H1 (cell line): ENCODE measurements at regions not wholly inside any gene's neighbourhood (a gene's known extent, or its start where the extent isn't known, plus 50 kb on each side); places are given as distances from the start of the nearest gene placed in this dataset.

Source experiments
- CTCF ChIA-PET: fragments of 300-600 bp; sonication (Branson Sonifier 250); formaldehyde crosslinking; loops from one replicate; lab custom pipeline; 2021; ENCODE audit not compliant: partially characterized antibody; lab: Charles Lee
- POLR2A ChIA-PET: fragments of 300-600 bp; sonication (Branson Sonifier 250); formaldehyde crosslinking; loops from one replicate; lab custom pipeline; 2021; ENCODE audit warnings: inconsistent platforms; ENCODE audit not compliant: partially characterized antibody; lab: Charles Lee
- DNase-seq, 2 experiments: peaks; one replicate each; pipeline versions ENCODE4 v3.0.0 to v3.0.0-alpha.2; 2010 to 2022; ENCODE audit warnings: low spot score in 2 of 2, low read depth in 1 of 2, mixed read lengths in 1 of 2
- FAIRE-seq: peaks from 2 replicates; lab custom pipeline; 2011; peaks lifted over from hg19 to GRCh38; lab: Jason Lieb, UNC
- H2AFZ ChIP-seq: 2 replicates; pipeline ENCODE4 v1.8.1; 2012; ENCODE audit warnings: low read length, inconsistent platforms
- H2AK5ac ChIP-seq: 2 replicates; pipeline ENCODE4 v1.6.1; 2013; ENCODE audit warnings: low read depth, low read length
- H2BK120ac ChIP-seq: replicated peaks from 2 replicates; pipeline ENCODE3; 2013; ENCODE audit warnings: low read depth, low read length, inconsistent platforms
- H2BK12ac ChIP-seq: 2 replicates; pipeline ENCODE4 v1.6.1; 2013; ENCODE audit warnings: low read depth, low read length
- H2BK15ac ChIP-seq: 2 replicates; pipeline ENCODE4 v1.6.1; 2013; ENCODE audit warnings: low read length
- H2BK20ac ChIP-seq: 2 replicates; pipeline ENCODE4 v1.6.1; 2013; ENCODE audit warnings: low read length
- H2BK5ac ChIP-seq: 2 replicates; pipeline ENCODE4 v1.6.1; 2013; ENCODE audit warnings: low read depth, low read length
- H3K14ac ChIP-seq: 2 replicates; pipeline ENCODE4 v1.6.1; 2013; ENCODE audit warnings: inconsistent platforms; ENCODE audit not compliant: insufficient read length
- H3K18ac ChIP-seq: 2 replicates; pipeline ENCODE4 v1.6.1; 2013; ENCODE audit warnings: low read length; ENCODE audit errors: extremely low read depth
- H3K23ac ChIP-seq: 2 replicates; pipeline ENCODE4 v1.6.1; 2013; ENCODE audit warnings: inconsistent platforms; ENCODE audit not compliant: insufficient read length
- H3K23me2 ChIP-seq: 2 replicates; pipeline ENCODE4 v1.6.1; 2013; ENCODE audit warnings: low read depth, low read length
- H3K27ac ChIP-seq: 2 replicates; pipeline ENCODE4 v1.6.1; 2011; ENCODE audit warnings: low read depth, low read length, inconsistent platforms
- H3K27me3 ChIP-seq, 4 experiments: replicated peaks in 1 of 4; 1 replicate in 1 of 4; 2 replicates in 3 of 4; pipeline versions ENCODE4 v1.6.1 to v1.8.1; 2011 to 2013; ENCODE audit warnings: low read length in 3 of 4, mild to moderate bottlenecking in 3 of 4, inconsistent platforms in 2 of 4, mixed read lengths in 2 of 4, moderate library complexity in 1 of 4; ENCODE audit not compliant: control insufficient read depth in 3 of 4, insufficient read depth in 3 of 4; ENCODE audit errors: extremely low read depth in 1 of 4
- H3K36me3 ChIP-seq, 4 experiments: 2 replicates each; pipeline versions ENCODE4 v1.6.1 to v1.8.1; 2011 to 2013; ENCODE audit warnings: mild to moderate bottlenecking in 4 of 4, low read length in 3 of 4, moderate library complexity in 2 of 4, control low read depth in 1 of 4, inconsistent platforms in 1 of 4; ENCODE audit not compliant: insufficient read depth in 4 of 4, control insufficient read depth in 2 of 4
- H3K4ac ChIP-seq: replicated peaks from 2 replicates; pipeline ENCODE3; 2013; ENCODE audit warnings: low read length, low read depth, mixed read lengths, inconsistent platforms; ENCODE audit not compliant: insufficient read length
- H3K4me1 ChIP-seq, 4 experiments: replicated peaks in 1 of 4; 1 replicate in 1 of 4; 2 replicates in 3 of 4; pipeline versions ENCODE4 v1.6.1 to v1.8.1; 2011 to 2013; ENCODE audit warnings: low read length in 3 of 4, inconsistent platforms in 2 of 4, mixed read lengths in 1 of 4; ENCODE audit not compliant: insufficient read depth in 4 of 4, control insufficient read depth in 3 of 4
- H3K4me2 ChIP-seq, 2 experiments: 2 replicates each; pipeline versions ENCODE4 v1.6.1 to v1.8.1; 2011 to 2013; ENCODE audit warnings: low read depth in 2 of 2, low read length in 2 of 2, control low read depth in 1 of 2, inconsistent platforms in 1 of 2, mild to moderate bottlenecking in 1 of 2; ENCODE audit not compliant: insufficient read depth in 1 of 2
- H3K4me3 ChIP-seq, 4 experiments: fragments of 200-600, 300-600 bp in 1 of 4; sonication (generic), shearing (Covaris generic), sonication (Bioruptor Twin) in 1 of 4; 2 replicates each; pipeline versions ENCODE4 v1.5.1 to v1.8.1; 2011 to 2016; ENCODE audit warnings: low read length in 4 of 4, low read depth in 3 of 4, control low read depth in 2 of 4, inconsistent platforms in 2 of 4, mild to moderate bottlenecking in 2 of 4, mixed read lengths in 1 of 4, moderate library complexity in 1 of 4; ENCODE audit not compliant: insufficient read depth in 2 of 4; ENCODE audit errors: extremely low read depth in 1 of 4
- H3K56ac ChIP-seq: replicated peaks from 2 replicates; pipeline ENCODE3; 2013; ENCODE audit warnings: low read depth, mild to moderate bottlenecking, mixed read lengths, low read length, inconsistent platforms; ENCODE audit not compliant: insufficient read length
- H3K79me1 ChIP-seq: 2 replicates; pipeline ENCODE4 v1.6.1; 2013; ENCODE audit warnings: low read depth, low read length, control low read depth
- H3K79me2 ChIP-seq, 2 experiments: 2 replicates each; pipeline versions ENCODE4 v1.6.1 to v1.8.1; 2012 to 2013; ENCODE audit warnings: low read length in 2 of 2, mild to moderate bottlenecking in 2 of 2, inconsistent platforms in 1 of 2; ENCODE audit not compliant: insufficient read depth in 2 of 2, control insufficient read depth in 1 of 2
- H3K9ac ChIP-seq, 4 experiments: replicated peaks in 1 of 4; 1 replicate in 1 of 4; 2 replicates in 3 of 4; pipeline versions ENCODE4 v1.6.1 to v1.8.1; 2011 to 2013; ENCODE audit warnings: low read depth in 3 of 4, low read length in 3 of 4, control low read depth in 2 of 4, mild to moderate bottlenecking in 2 of 4, moderate library complexity in 2 of 4, inconsistent platforms in 1 of 4; ENCODE audit errors: extremely low read depth in 1 of 4
- H3K9me3 ChIP-seq, 2 experiments: 2 replicates each; pipeline versions ENCODE4 v1.6.1 to v1.8.1; 2012 to 2013; ENCODE audit warnings: mild to moderate bottlenecking in 2 of 2, moderate library complexity in 2 of 2, control low read depth in 1 of 2, inconsistent platforms in 1 of 2, low read depth in 1 of 2, low read length in 1 of 2, mixed read lengths in 1 of 2; ENCODE audit not compliant: insufficient read depth in 2 of 2
- H4K20me1 ChIP-seq, 2 experiments: replicated peaks in 1 of 2; 2 replicates each; pipeline versions ENCODE3 to v1.8.1; 2011 to 2013; ENCODE audit warnings: inconsistent platforms in 2 of 2, low read length in 2 of 2, mild to moderate bottlenecking in 1 of 2; ENCODE audit not compliant: insufficient read depth in 2 of 2, control insufficient read depth in 1 of 2
- H4K5ac ChIP-seq: 2 replicates; pipeline ENCODE4 v1.6.1; 2013; ENCODE audit warnings: low read length, low read depth, mixed read lengths, inconsistent platforms; ENCODE audit not compliant: insufficient read length
- H4K8ac ChIP-seq: 2 replicates; pipeline ENCODE4 v1.8.0; 2013; ENCODE audit warnings: mild to moderate bottlenecking, moderate library complexity, low read length, inconsistent platforms; ENCODE audit not compliant: insufficient read depth; ENCODE audit errors: extremely low read depth
- H4K91ac ChIP-seq: replicated peaks from 2 replicates; pipeline ENCODE3; 2013; ENCODE audit warnings: low read length, mixed read lengths, inconsistent platforms; ENCODE audit not compliant: insufficient read length
- HDAC6 ChIP-seq: IDR thresholded peaks from one replicate; pipeline ENCODE4 v1.7.1; 2012; ENCODE audit warnings: low read depth, mild to moderate bottlenecking, inconsistent platforms, low read length, moderate library complexity
- MAFK ChIP-seq: IDR thresholded peaks from 2 replicates; pipeline ENCODE4 v1.6.1; 2012; ENCODE audit warnings: low read depth, mild to moderate bottlenecking, improper control_type of control experiment, low read length
- SP4 ChIP-seq: IDR thresholded peaks from 2 replicates; pipeline ENCODE4 v1.6.1; 2012; ENCODE audit warnings: low read length, inconsistent platforms
- WGBS, 2 experiments: shearing (Covaris generic) in 1 of 2; methylation state at CpG; one replicate each; pipeline versions ENCODE4 v1.1.6 to v1.1.7; 2013 to 2015; ENCODE audit warnings: low lambda C conversion rate in 2 of 2, mixed read lengths in 2 of 2, inconsistent platforms in 1 of 2, low coverage in 1 of 2, missing lambda C conversion rate in 1 of 2; ENCODE audit not compliant: insufficient replicate concordance in 2 of 2, insufficient coverage in 1 of 2, insufficient read length in 1 of 2; ENCODE audit errors: extremely low coverage in 1 of 2, missing lambda C conversion rate in 1 of 2; 5-methylcytosine and 5-hydroxymethylcytosine counted together

DNA sequence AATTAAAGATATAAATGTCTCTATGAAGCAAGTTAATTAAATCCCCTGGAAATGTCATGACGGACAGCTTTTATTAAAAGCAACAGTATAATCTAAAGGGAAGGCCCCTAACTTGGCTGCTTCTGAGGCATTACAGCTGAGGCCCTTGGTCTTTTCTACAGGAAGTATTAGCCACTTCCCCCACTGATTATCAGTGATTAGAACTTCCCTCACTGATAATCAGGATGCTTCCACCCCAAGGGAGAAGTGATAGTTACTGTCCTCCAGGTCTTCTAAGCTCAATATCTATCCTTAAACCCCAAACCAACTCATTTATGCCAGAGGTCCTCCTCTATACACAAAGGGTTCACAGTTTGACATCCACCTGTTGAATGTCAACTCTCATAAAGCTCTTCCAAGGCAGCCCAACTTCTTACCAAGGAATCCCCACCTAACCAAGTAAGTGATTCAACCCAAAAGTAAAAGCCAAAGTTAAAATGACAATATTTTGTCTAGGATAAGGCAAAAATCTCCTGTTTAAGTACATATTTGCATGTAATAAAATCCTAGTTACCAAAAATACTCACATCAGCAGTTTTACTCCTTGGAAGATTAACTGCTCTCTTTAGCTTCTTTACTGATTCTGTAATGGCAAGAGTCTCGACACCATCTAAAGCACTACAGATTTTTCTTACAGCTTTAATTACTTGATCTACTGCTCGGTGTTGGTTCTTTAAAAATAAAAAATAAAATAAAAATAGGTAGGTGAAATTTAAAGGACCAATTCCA is 58.6 kb upstream of the RPS13 start:
- no peak for FAIRE-seq
- Histone ChIP-seq H2AFZ (no peak overlapping the region), H3K79me2 (no peaks in the 10 kb centered on the region), H3K9ac (no peak overlapping the region), H4K20me1 (no peaks in the 10 kb centered on the region), H3K4me1 (0 out of 7 replicates have a peak, but pooled peaks cover 0 to 2% (median 0%) of the 10 kb centered on the region in 4 experiments), H3K27me3 (no peaks in the 10 kb centered on the region), H2BK5ac (no peak overlapping the region), H3K23me2 (no peaks in the 10 kb centered on the region), H3K79me1 (no peaks in the 10 kb centered on the region), H3K4me3 (no peak overlapping the region), H3K27ac (no peak overlapping the region), H4K91ac (no peak overlapping the region), H4K8ac (no peak overlapping the region), H3K36me3 (peaks cover 5 to 34% (median 20%) of the 10 kb centered on the region in 4 experiments; a peak in 6 of 8 replicates), H3K18ac (no peak overlapping the region), H3K9me3 (no peaks in the 10 kb centered on the region), H2BK120ac (no peak overlapping the region), H4K5ac (no peak overlapping the region), H3K23ac (no peak overlapping the region), H3K4ac (no peak overlapping the region), H3K14ac (no peak overlapping the region), H3K4me2 (no peak overlapping the region), H2BK12ac (no peak overlapping the region), H3K56ac (no peak overlapping the region), H2AK5ac (no peak overlapping the region), H2BK15ac (no peak overlapping the region), H2BK20ac (no peak overlapping the region)
- ChIA-PET CTCF (interaction anchor here (1.1 to 1.7 kb wide), 3 partner anchors 9 to 28 kb away, joined by 4 to 7 read pairs (median 5); no protein-coding TSS in a partner anchor), POLR2A (interaction anchor here (0.6 to 1.5 kb wide), 4 partner anchors 10 to 60 kb away, joined by 3 to 5 read pairs (median 3); partner anchors contain the start of gene RPS13)
- WGBS, 2 experiments, result 83% methylated on average over 3 of the region's 3 CpGs; no CpG with 5 or more reads in 1 of the 2 experiments
- TF ChIP-seq MAFK (peak; percentile 25; the same call in 1 of the 2 replicates), SP4 (no peak), HDAC6 (no peak)
- no peak for DNase-seq
